ENCODE measurements at regions not wholly inside any gene's neighbourhood (a gene's known extent, or its start where the extent isn't known, plus 50 kb on each side); places are given as distances from the start of the nearest gene placed in this dataset.

- H3K4me1 ChIP-seq (ENCODE audit: insufficient read depth, insufficient read length), result no peaks in the 10 kb centered on the region
- H3K9me3 ChIP-seq (ENCODE audit: insufficient read depth, low read length), result no peaks in the 10 kb centered on the region
- no peak overlapping the region for H3K4me3 ChIP-seq (ENCODE audit: insufficient read length, low read depth)
- no peak for DNase-seq (ENCODE audit: low read depth, low spot score)
- no peaks in the 10 kb centered on the region for H3K36me3 ChIP-seq (ENCODE audit: insufficient read depth, insufficient read length, low read length)
- no peaks in the 10 kb centered on the region for H3K27me3 ChIP-seq (ENCODE audit: insufficient read depth, insufficient read length)
- no peak overlapping the region for H3K9ac ChIP-seq (ENCODE audit: insufficient read length, low read depth)
- TF ChIP-seq ZNF274 (IDR thresholded peaks at IDR 0.05; ENCODE audit: low read depth, low read length), result no peak
- TF ChIP-seq SUZ12 (IDR thresholded peaks at IDR 0.05; ENCODE audit: extremely low read depth, insufficient read depth, insufficient read length), result no peak
- TF ChIP-seq YY1 (IDR thresholded peaks at IDR 0.05; ENCODE audit: insufficient read depth, insufficient read length), result no peak
Observed at GRCh38 chr5:51598026-51598425, 214.8 kb downstream of the ISL1 start.

GRCh38 chr5:51599587-51599986, 216.3 kb downstream of the ISL1 start:
- TF ChIP-seq YY1 (IDR thresholded peaks at IDR 0.05; ENCODE audit: insufficient read depth, insufficient read length), result no peak
- TF ChIP-seq ZNF274 (IDR thresholded peaks at IDR 0.05; ENCODE audit: low read depth, low read length), result no peak
- no peak for TF ChIP-seq SUZ12 (IDR thresholded peaks at IDR 0.05; ENCODE audit: extremely low read depth, insufficient read depth, insufficient read length)
- no peak for DNase-seq (ENCODE audit: low read depth, low spot score)

GRCh38 chr5:51604324-51604723, 221.1 kb downstream of the ISL1 start:
- no peaks in the 10 kb centered on the region for H3K9me3 ChIP-seq (ENCODE audit: insufficient read depth, low read length)
- no peak overlapping the region for H3K4me3 ChIP-seq (ENCODE audit: insufficient read length, low read depth)
- no peaks in the 10 kb centered on the region for H3K4me1 ChIP-seq (ENCODE audit: insufficient read depth, insufficient read length)
- H3K27me3 ChIP-seq (ENCODE audit: insufficient read depth, insufficient read length), result no peaks in the 10 kb centered on the region
- no peak for TF ChIP-seq SUZ12 (IDR thresholded peaks at IDR 0.05; ENCODE audit: extremely low read depth, insufficient read depth, insufficient read length)
- no peak for TF ChIP-seq YY1 (IDR thresholded peaks at IDR 0.05; ENCODE audit: insufficient read depth, insufficient read length)
- TF ChIP-seq ZNF274 (IDR thresholded peaks at IDR 0.05; ENCODE audit: low read depth, low read length), result no peak
- DNase-seq (ENCODE audit: low read depth, low spot score), result no peak
- no peaks in the 10 kb centered on the region for H3K36me3 ChIP-seq (ENCODE audit: insufficient read depth, insufficient read length, low read length)
- H3K9ac ChIP-seq (ENCODE audit: insufficient read length, low read depth), result no peak overlapping the region

More at GRCh38 chr5:51599587-51599986, 216.3 kb downstream of the ISL1 start:
- no peak overlapping the region for H3K4me3 ChIP-seq (ENCODE audit: insufficient read length, low read depth)
- no peaks in the 10 kb centered on the region for H3K9me3 ChIP-seq (ENCODE audit: insufficient read depth, low read length)
- no peak overlapping the region for H3K9ac ChIP-seq (ENCODE audit: insufficient read length, low read depth)
- no peaks in the 10 kb centered on the region for H3K27me3 ChIP-seq (ENCODE audit: insufficient read depth, insufficient read length)
- no peaks in the 10 kb centered on the region for H3K36me3 ChIP-seq (ENCODE audit: insufficient read depth, insufficient read length, low read length)
- no peaks in the 10 kb centered on the region for H3K4me1 ChIP-seq (ENCODE audit: insufficient read depth, insufficient read length)

GRCh38 chr5:51606921-51607320, 223.7 kb downstream of the ISL1 start:
- H3K4me3 ChIP-seq (ENCODE audit: insufficient read length, low read depth), result no peak overlapping the region
- H3K4me1 ChIP-seq (ENCODE audit: insufficient read depth, insufficient read length), result no peaks in the 10 kb centered on the region
- DNase-seq (ENCODE audit: low read depth, low spot score), result no peak
- no peaks in the 10 kb centered on the region for H3K36me3 ChIP-seq (ENCODE audit: insufficient read depth, insufficient read length, low read length)
- TF ChIP-seq ZNF274 (IDR thresholded peaks at IDR 0.05; ENCODE audit: low read depth, low read length) (no peak), SUZ12 (IDR thresholded peaks at IDR 0.05; ENCODE audit: extremely low read depth, insufficient read depth, insufficient read length) (no peak), YY1 (IDR thresholded peaks at IDR 0.05; ENCODE audit: insufficient read depth, insufficient read length) (no peak)
- no peaks in the 10 kb centered on the region for H3K27me3 ChIP-seq (ENCODE audit: insufficient read depth, insufficient read length)
- no peak overlapping the region for H3K9ac ChIP-seq (ENCODE audit: insufficient read length, low read depth)
- H3K9me3 ChIP-seq (ENCODE audit: insufficient read depth, low read length), result no peaks in the 10 kb centered on the region

GRCh38 chr5:51618234-51618633, 235.0 kb downstream of the ISL1 start:
- Histone ChIP-seq H3K9me3 (ENCODE audit: insufficient read depth, low read length) (no peaks in the 10 kb centered on the region), H3K4me1 (ENCODE audit: insufficient read depth, insufficient read length) (peaks cover 2% of the 10 kb centered on the region), H3K27me3 (ENCODE audit: insufficient read depth, insufficient read length) (no peaks in the 10 kb centered on the region), H3K36me3 (ENCODE audit: insufficient read depth, insufficient read length, low read length) (no peaks in the 10 kb centered on the region), H3K9ac (ENCODE audit: insufficient read length, low read depth) (no peak overlapping the region), H3K4me3 (ENCODE audit: insufficient read length, low read depth) (no peak overlapping the region)
- DNase-seq (ENCODE audit: low read depth, low spot score), result no peak
- TF ChIP-seq YY1 (IDR thresholded peaks at IDR 0.05; ENCODE audit: insufficient read depth, insufficient read length) (no peak), ZNF274 (IDR thresholded peaks at IDR 0.05; ENCODE audit: low read depth, low read length) (no peak), SUZ12 (IDR thresholded peaks at IDR 0.05; ENCODE audit: extremely low read depth, insufficient read depth, insufficient read length) (no peak)

- DNase-seq (ENCODE audit: low read depth, low spot score), result peak; percentile 3
- TF ChIP-seq ZNF274 (IDR thresholded peaks at IDR 0.05; ENCODE audit: low read depth, low read length) (no peak), YY1 (IDR thresholded peaks at IDR 0.05; ENCODE audit: insufficient read depth, insufficient read length) (no peak), SUZ12 (IDR thresholded peaks at IDR 0.05; ENCODE audit: extremely low read depth, insufficient read depth, insufficient read length) (no peak)
- Histone ChIP-seq H3K27me3 (ENCODE audit: insufficient read depth, insufficient read length) (no peaks in the 10 kb centered on the region), H3K36me3 (ENCODE audit: insufficient read depth, insufficient read length, low read length) (no peaks in the 10 kb centered on the region), H3K9ac (ENCODE audit: insufficient read length, low read depth) (no peak overlapping the region), H3K4me3 (ENCODE audit: insufficient read length, low read depth) (no peak overlapping the region), H3K4me1 (ENCODE audit: insufficient read depth, insufficient read length) (peaks cover 2% of the 10 kb centered on the region), H3K9me3 (ENCODE audit: insufficient read depth, low read length) (peaks cover 4% of the 10 kb centered on the region; the same call in 1 of the 2 replicates)
Observed at GRCh38 chr5:51621156-51621555, 237.9 kb downstream of the ISL1 start.

GRCh38 chr5:51622161-51622790, 239.0 kb downstream of the ISL1 start:
- no peaks in the 10 kb centered on the region for H3K27me3 ChIP-seq (ENCODE audit: insufficient read depth, insufficient read length)
- peaks cover 2% of the 10 kb centered on the region for H3K4me1 ChIP-seq (ENCODE audit: insufficient read depth, insufficient read length)
- no peaks in the 10 kb centered on the region for H3K36me3 ChIP-seq (ENCODE audit: insufficient read depth, insufficient read length, low read length)
- no peak for DNase-seq (ENCODE audit: low read depth, low spot score)
- TF ChIP-seq SUZ12 (IDR thresholded peaks at IDR 0.05; ENCODE audit: extremely low read depth, insufficient read depth, insufficient read length) (no peak), YY1 (IDR thresholded peaks at IDR 0.05; ENCODE audit: insufficient read depth, insufficient read length) (no peak), ZNF274 (IDR thresholded peaks at IDR 0.05; ENCODE audit: low read depth, low read length) (no peak)
- no peak overlapping the region for H3K9ac ChIP-seq (ENCODE audit: insufficient read length, low read depth)
- peaks cover 4% of the 10 kb centered on the region; the same call in 1 of the 2 replicates for H3K9me3 ChIP-seq (ENCODE audit: insufficient read depth, low read length)
- no peak overlapping the region for H3K4me3 ChIP-seq (ENCODE audit: insufficient read length, low read depth)
